Activated T-helper 1 cell treated with anti-CD3 and anti-CD28 coated beads, Interleukin-12 subunit alpha, Interleukin-12 subunit beta, Interleukin-2, Interleukin-4 antibody, amounts not matched to agents 30 ng/mL and 10 ng/mL and 1 ng/mL, durations not matched to agents 14 hours and 24 hours and 36 hours (primary cell): ENCODE measurements at regions not wholly inside any gene's neighbourhood (a gene's known extent, or its start where the extent isn't known, plus 50 kb on each side); places are given as distances from the start of the nearest gene placed in this dataset.
"Not testable (repeated sequence)": the region's sequence is repeated elsewhere in the genome, so short reads cannot be mapped to it uniquely, and the experiment has no call there.

ENCODE experiments used
- DNase-seq: peaks from one replicate; pipeline ENCODE4 v3.0.0; 2021; ENCODE audit warnings: low spot score
- H3K27ac Mint-ChIP-seq: one replicate; pipeline ENCODE4 v1.8.0; 2021; ENCODE audit warnings: mild to moderate bottlenecking, mixed read lengths
- H3K27me3 Mint-ChIP-seq: one replicate; pipeline ENCODE4 v1.8.0; 2022; ENCODE audit warnings: mild to moderate bottlenecking, moderate library complexity, mixed read lengths; ENCODE audit not compliant: insufficient read depth
- H3K36me3 Mint-ChIP-seq: one replicate; pipeline ENCODE4 v1.8.0; 2021; ENCODE audit warnings: low read depth, mixed read lengths
- H3K4me1 Mint-ChIP-seq: one replicate; pipeline ENCODE4 v1.8.0; 2021; ENCODE audit warnings: low read depth, mixed read lengths
- H3K4me3 Mint-ChIP-seq: one replicate; pipeline ENCODE4 v1.8.0; 2021; ENCODE audit warnings: mild to moderate bottlenecking, moderate library complexity, mixed read lengths
- H3K9me3 Mint-ChIP-seq: one replicate; pipeline ENCODE4 v1.8.0; 2021; ENCODE audit warnings: mixed read lengths
- intact Hi-C: fragments of 100-400 bp; cut with micrococcal nuclease; formaldehyde crosslinking; loops from one replicate; pipeline ENCODE4 v1.15.1; 2024

DNA sequence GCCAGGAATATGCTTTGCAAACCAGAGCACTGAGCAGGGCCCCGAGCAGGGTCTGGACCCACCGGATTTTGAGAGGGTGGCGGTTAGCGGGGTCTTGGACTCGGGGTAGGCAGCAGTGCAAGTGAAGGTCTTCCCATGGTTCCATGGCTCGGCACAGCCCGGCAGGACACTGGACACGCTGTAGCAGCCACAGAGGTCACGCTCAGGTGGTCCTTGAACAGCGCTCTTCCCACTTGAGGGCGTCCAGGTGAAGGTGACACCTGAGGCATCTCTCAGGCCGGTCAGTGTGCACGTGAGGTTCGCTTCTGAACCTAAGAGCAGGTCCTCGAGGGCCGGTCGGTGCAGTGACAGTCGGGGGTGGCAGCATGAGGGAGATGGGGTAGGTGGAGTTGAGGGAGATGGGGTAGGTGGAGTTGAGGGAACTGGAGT lies 181.4 kb downstream of the TMEM121 start:
- H3K9me3 Mint-ChIP-seq, H3K4me3 Mint-ChIP-seq, intact Hi-C loops, H3K27me3 Mint-ChIP-seq, H3K27ac Mint-ChIP-seq, H3K36me3 Mint-ChIP-seq, DNase-seq, H3K4me1 Mint-ChIP-seq: not testable (repeated sequence)

DNA sequence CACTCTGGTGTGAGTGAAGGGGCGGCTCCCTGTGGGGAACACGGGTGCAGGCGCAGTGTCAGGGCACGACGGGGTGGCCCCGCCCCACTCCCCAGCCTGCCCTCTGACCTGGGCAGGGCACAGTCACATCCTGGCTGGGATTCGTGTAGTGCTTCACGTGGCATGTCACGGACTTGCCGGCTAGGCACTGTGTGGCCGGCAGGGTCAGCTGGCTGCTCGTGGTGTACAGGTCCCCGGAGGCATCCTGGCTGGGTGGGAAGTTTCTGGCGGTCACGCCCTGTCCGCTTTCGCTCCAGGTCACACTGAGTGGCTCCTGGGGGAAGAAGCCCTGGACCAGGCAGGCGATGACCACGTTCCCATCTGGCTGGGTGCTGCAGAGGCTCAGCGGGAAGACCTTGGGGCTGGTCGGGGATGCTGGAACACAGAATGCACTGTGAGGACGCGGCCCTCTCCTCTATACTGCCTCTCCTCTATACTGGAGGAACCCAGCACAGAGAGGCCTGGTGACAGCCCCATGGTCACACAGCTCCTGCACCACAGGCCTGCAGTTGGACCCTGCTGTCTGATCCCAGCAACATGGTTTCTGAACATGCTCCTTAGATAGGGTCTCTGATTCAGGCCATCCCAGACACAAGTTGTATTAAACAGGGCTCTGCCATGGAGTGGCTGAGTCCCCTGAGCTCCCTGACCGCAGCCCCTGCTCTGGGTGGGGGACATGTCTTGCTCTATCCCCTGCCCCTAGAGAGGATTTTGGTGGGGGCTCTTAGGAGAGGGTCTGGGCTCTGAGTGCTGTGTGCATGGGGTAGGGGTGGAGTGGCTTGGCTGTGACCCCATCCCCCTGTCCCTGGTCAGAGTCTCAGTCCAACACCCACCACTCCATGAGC lies 182.1 kb downstream of the TMEM121 start:
- H3K36me3 Mint-ChIP-seq, H3K4me3 Mint-ChIP-seq, intact Hi-C loops, H3K27me3 Mint-ChIP-seq, H3K4me1 Mint-ChIP-seq, H3K27ac Mint-ChIP-seq, H3K9me3 Mint-ChIP-seq, DNase-seq: not testable (repeated sequence)

DNA sequence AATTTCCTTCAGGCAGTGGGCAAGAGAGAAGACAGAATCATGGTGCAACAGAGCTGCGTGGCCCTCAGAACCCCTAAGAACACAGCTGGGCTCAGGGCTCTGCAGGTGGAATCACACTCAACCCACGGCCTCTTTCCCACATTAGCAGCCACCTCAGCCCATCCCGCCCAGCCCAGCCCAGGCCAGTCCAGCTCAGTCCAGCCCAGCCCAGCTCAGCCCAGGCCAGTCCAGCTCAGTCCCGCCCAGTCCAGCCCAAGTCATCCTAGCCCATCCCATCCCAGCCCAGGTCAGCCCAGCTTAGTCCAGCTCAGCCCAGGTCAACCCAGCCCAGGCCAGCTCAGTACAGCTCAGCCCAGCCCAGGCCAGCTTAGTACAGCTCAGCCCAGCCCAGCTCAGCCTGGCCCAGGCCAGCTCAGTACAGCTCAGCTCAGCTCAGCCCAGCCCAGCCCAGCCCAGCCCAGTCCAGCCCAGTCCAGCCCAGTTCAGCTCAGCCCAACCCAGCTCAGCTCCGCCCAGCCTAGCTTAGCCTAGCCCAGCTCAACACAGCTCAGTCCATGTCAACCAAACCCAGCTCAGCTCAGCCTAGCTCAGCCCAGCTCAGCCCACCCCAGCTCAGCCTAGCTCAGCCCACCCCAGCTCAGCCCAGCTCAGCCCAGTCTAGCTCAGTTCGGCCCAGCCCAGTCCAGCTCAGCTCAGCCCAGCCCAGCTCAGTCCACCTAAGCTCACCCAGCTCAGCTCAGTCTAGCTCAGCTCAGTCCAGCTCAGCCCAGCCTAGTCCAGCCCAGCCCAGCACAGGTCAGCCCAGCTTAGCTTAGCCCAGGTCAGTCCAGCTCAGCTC lies 183.1 kb downstream of the TMEM121 start:
- no peak overlapping the region for H3K27ac Mint-ChIP-seq
- no peaks in the 10 kb centered on the region for H3K27me3 Mint-ChIP-seq
- H3K36me3 Mint-ChIP-seq, result no peaks in the 10 kb centered on the region
- no peak overlapping the region for H3K4me3 Mint-ChIP-seq
- H3K9me3 Mint-ChIP-seq, result no peaks in the 10 kb centered on the region
- no peaks in the 10 kb centered on the region for H3K4me1 Mint-ChIP-seq
- intact Hi-C loops, result no loop called here
- DNase-seq, result no peak

DNA sequence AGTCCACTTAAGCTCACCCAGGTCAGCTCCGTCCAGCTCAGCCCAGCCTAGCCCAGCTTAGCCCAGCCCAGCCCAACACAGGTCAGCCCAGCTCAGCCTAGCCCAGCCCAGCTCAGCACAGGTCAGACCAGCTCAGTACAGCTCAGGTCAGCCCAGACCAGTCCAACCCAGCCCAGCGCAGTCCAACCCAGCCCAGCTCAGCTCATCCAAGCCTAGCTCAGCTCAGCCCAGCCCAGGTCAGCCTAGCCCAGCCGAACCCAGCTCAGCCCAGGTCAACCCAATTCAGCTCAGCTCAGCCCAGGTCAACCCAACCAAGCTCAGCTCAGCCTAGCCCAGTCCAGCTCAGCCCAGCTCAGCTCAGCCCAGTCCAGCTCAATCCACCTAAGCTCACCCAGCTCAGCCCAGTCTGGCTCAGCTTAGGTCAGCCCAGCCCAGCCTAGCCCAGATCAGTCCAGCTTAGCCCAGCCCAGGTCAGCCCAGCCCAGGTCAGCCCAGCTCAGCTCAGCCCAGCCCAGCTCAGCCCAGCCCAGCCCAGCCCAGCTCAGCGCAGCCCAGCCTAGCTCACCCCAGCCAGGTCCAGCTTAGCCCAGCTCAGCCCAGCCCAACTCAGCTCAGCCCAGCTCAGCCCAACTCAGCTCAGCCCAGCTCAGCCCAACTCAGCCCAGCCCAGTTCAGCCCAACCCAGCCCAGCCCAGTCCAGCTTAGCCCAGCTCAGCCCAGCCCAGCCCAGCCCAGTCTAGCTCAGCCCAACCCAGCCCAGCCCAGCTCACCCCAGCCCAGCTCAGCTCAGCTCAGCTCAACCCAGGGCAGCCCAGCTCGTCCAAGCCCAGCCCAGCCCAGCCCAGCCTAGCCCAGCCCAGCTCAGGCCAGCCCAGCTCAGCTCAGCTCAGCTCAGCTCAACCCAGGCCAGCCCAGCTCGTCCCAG lies 184.0 kb downstream of the TMEM121 start:
- no peaks in the 10 kb centered on the region for H3K4me1 Mint-ChIP-seq
- H3K4me3 Mint-ChIP-seq, result no peak overlapping the region
- H3K27ac Mint-ChIP-seq, result no peak overlapping the region
- H3K9me3 Mint-ChIP-seq, result no peaks in the 10 kb centered on the region
- H3K36me3 Mint-ChIP-seq, result no peaks in the 10 kb centered on the region
- no peaks in the 10 kb centered on the region for H3K27me3 Mint-ChIP-seq
- intact Hi-C loops, result no loop called here
- DNase-seq, result no peak

DNA sequence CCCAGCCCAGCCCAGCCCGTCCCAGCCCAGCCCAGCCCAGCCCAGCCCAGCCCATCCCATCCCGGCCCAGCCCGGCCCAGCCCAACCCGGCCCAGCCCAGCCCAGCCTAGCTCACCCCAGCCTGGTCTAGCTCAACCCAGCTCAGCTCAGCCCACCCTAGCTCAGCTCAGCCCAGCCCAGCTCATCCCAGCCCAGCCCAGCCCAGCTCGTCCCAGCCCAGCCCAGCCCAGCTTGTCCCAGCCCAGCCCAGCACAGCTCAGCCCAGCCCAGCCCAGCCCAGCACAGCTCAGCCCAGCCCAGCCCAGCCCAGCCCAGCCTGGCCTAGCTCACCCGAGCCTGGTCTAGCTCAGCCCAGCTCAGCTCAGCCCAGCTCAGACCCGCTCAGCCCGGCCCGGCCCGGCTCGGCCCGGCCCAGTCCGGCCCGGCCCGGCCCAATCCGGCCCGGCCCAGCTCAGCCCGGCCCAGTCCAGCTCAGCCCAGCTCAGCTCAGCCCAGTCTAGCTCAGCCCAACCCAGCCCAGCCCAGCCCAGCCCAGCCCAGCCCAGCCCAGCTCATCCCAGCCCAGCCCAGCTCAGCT lies 184.7 kb downstream of the TMEM121 start:
- H3K4me3 Mint-ChIP-seq, result no peak overlapping the region
- intact Hi-C loops, result no loop called here
- H3K4me1 Mint-ChIP-seq, result no peaks in the 10 kb centered on the region
- no peaks in the 10 kb centered on the region for H3K36me3 Mint-ChIP-seq
- H3K27me3 Mint-ChIP-seq, result no peaks in the 10 kb centered on the region
- H3K27ac Mint-ChIP-seq, result no peak overlapping the region
- H3K9me3 Mint-ChIP-seq, result no peaks in the 10 kb centered on the region
- DNase-seq, result no peak

DNA sequence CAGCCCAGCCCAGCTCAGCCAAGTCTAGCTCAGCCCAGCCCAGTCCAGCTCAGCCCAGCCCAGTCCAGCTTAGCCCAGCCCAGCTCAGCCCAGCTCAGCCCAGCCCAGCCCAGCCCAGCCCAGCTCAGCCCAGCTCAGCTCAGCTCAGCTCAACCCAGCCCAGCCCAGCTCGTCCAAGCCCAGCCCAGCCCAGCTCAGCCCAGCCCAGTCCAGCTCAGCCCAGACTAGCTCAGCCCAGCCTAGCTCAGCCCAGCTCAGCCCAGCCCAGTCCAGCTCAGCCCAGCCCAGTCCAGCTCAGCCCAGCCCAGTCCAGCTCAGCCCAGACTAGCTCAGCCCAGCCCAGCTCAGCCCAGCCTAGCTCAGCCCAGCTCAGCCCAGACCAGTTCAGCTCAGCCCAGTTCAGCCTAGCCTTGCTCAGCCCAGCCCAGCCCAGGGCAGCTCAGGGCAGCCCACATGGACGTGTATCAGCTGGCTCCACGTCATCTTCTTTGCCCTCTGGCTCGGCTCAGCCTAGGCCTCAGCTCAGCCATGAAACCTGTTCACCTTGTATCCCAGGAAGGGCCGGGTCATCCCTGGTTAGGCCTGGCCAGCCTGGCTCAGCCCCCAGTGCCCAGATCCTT lies 185.6 kb downstream of the TMEM121 start:
- H3K4me3 Mint-ChIP-seq, result no peak overlapping the region
- DNase-seq, result no peak
- no peak overlapping the region for H3K27ac Mint-ChIP-seq
- H3K4me1 Mint-ChIP-seq, result no peaks in the 10 kb centered on the region
- no peaks in the 10 kb centered on the region for H3K36me3 Mint-ChIP-seq
- intact Hi-C loops, result no loop called here
- no peaks in the 10 kb centered on the region for H3K27me3 Mint-ChIP-seq
- no peaks in the 10 kb centered on the region for H3K9me3 Mint-ChIP-seq

DNA sequence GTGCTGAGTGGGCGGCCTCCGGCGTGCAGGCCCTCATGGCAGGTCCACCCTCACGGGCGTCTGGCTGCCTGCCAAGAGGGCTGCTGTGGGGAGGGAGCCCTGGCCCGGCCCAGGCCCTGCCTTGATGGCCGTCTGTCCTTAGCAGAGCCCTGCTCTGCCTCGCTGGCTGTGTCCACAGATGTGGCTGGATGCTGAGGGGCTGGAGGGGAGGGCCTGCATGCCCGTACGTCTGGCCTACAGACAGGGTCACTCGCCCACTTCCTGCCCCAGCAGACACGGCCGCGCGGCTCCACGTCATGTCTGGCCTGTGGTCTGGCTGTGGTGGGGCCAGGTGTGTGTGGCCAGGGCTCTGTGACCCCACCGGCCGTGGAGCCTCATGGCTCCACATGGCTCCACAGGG lies 186.3 kb downstream of the TMEM121 start:
- H3K4me1 Mint-ChIP-seq, intact Hi-C loops, H3K4me3 Mint-ChIP-seq, H3K27me3 Mint-ChIP-seq, DNase-seq, H3K36me3 Mint-ChIP-seq, H3K9me3 Mint-ChIP-seq, H3K27ac Mint-ChIP-seq: not testable (repeated sequence)

DNA sequence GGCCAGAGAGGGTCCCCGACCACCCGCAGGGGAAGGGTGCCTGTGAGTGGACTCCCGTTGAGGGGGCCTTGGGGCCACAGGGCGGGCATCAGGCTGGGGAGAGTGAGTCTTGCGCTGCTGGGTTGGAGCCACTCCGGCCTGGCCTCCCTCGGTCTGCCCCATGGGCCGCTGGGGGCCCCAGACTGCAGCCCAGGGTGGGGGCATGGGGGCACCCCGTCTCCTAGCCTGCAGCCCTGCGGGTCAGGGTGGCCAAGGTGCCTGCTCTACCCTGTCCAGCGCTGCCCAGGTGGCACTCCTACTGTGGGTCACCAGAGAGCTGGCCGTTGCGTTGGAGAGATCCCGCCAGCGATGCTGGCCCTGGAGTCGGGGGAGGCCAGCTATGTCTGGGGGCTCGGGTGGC lies 186.8 kb downstream of the TMEM121 start:
- H3K9me3 Mint-ChIP-seq, intact Hi-C loops, H3K27me3 Mint-ChIP-seq, H3K36me3 Mint-ChIP-seq, H3K27ac Mint-ChIP-seq, H3K4me3 Mint-ChIP-seq, H3K4me1 Mint-ChIP-seq, DNase-seq: not testable (repeated sequence)

DNA sequence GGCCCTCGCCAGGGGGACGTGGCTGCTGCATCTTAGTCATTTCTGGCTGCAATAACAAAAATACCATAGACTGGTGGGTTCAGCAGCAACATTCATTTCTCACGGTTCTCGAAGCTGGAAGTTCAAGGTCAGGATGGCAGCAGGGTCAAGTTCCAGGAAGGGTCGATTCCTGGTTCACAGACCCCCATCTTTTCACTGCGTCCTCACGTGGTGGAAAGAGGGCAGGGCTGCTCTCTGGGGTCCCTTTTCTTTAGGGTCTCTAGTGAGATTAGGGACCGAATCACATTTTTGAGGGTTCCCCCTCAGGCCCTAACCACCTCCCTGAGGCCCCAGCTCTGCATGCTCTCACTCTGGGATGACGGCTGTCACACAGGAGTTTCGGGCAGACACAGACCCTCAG lies 187.5 kb downstream of the TMEM121 start:
- H3K27me3 Mint-ChIP-seq, intact Hi-C loops, H3K4me3 Mint-ChIP-seq, DNase-seq, H3K36me3 Mint-ChIP-seq, H3K4me1 Mint-ChIP-seq, H3K27ac Mint-ChIP-seq, H3K9me3 Mint-ChIP-seq: not testable (repeated sequence)

DNA sequence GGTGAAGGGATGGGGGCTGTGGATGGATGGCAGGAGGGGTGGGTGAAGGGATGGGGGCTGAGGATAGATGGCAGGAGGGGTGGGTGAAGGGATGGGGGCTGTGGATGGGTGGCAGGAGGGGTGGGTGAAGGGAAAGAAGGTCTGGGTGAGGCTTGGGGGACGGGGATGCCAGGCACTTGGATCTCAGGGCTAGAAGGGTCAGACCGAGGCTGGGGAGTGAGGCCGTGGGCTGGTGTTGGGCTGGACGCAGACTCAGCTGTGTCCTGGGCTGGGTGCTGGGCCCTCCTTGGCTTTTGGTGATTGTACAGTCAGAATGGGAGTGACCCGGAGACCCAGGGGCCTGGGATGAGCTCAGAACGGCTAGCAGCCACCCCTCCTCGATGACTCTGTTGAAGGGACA lies 192.4 kb downstream of the TMEM121 start:
- DNase-seq, intact Hi-C loops, H3K27ac Mint-ChIP-seq, H3K27me3 Mint-ChIP-seq, H3K9me3 Mint-ChIP-seq, H3K4me3 Mint-ChIP-seq, H3K36me3 Mint-ChIP-seq, H3K4me1 Mint-ChIP-seq: not testable (repeated sequence)

DNA sequence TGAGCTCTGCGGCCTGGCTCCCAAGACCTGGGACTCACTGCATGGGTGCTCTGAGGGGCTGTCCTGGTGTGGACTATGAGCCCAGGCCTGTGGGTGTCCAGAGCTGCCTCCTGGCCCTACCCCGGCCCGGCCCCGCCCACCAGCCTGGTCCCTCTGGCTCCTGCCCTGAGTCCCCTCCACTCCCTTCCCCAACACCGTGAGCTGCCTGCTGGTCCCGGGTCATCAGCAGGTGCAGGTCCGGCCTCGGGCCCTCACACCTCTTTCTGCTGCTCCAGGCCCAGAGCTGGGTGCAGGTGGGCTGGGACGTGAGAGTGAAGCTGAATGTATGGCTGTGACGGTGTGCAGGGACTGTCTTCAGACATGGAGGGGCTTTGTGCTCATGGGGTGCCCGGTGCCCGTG lies 193.7 kb downstream of the TMEM121 start:
- H3K36me3 Mint-ChIP-seq, H3K4me3 Mint-ChIP-seq, H3K9me3 Mint-ChIP-seq, H3K27ac Mint-ChIP-seq, H3K27me3 Mint-ChIP-seq, intact Hi-C loops, H3K4me1 Mint-ChIP-seq, DNase-seq: not testable (repeated sequence)
